Mesenteric fat pad (tissue), 1 donor: ENCODE measurements at regions not wholly inside any gene's neighbourhood (a gene's known extent, or its start where the extent isn't known, plus 50 kb on each side); places are given as distances from the start of the nearest gene placed in this dataset.
"Not testable (repeated sequence)": the region's sequence is repeated elsewhere in the genome, so short reads cannot be mapped to it uniquely, and the experiment has no call there.

Source experiments
- DNase-seq: peaks from one replicate; pipeline ENCODE4 v3.0.0-alpha.2; 2020; ENCODE audit warnings: low spot score
- donor health status: DM: yes; HTN: yes; CAD: no.

- not testable (repeated sequence) for DNase-seq
Measured at GRCh38 chr20:41727681-41728080, 109.5 kb upstream of the CHD6 start.

GRCh38 chr20:41726727-41727126 is 108.5 kb upstream of the CHD6 start:
- DNase-seq, result no peak

DNA sequence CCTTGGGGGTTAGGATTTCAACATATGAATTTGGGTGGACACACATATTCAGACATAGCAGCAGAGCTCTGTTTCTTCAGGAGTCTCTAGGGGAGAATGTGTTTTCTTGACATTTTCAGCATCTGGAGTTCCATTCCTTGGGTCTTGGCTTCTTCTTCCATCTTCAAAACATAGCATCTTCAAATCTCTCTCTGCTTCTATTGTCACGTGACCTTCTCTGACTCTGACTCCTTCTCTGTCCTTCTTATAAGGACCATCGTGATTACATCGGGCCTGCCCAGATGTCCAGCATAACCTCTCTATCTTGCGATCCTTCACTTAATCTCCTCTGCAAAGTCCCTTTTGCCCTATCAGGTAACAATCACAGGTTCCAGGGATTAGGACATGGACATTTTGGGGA is 101.0 kb upstream of the CHD6 start:
- no peak for DNase-seq

GRCh38 chr20:41717483-41717882 is 99.3 kb upstream of the CHD6 start:
- DNase-seq, result no peak

DNA sequence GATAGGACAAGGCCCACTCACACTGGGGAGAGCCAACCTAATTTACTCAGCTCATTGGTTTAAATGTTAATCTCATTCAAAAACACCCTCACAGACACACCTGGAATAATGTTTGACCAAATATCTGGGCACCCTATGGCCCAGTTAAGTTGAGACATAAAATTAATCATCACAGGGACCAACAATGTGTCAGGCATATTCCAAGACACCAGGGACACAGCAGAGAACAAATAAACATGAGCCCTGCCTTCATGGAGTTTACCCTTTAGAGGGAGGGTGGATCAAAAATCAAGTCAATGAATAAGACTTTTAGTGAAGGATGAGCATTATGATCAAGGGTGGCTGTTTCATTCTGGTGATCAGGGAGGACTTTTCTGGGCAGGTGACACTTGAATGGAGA is 98.7 kb upstream of the CHD6 start:
- DNase-seq, result no peak

DNA sequence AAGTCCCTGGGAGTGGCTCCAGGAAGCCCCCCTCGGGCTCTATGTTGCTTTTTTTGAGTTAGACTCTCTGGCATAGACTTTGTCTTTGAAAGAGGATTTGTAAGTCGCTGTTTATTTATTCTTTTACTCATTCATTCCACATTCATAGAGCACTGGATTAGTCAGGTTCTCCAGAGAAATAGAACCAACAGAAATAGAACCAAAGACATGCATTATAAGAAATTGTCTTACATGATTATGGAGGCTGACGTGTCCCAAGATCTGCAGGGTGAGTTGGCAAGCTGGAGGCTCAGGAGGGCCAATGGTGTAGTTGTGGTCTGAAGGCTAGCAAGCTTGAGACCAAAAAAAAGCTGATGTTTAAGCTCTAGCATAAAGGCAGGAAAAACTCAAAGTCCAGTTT is 98.3 kb upstream of the CHD6 start:
- DNase-seq, result no peak

GRCh38 chr20:41715526-41715925 is 97.3 kb upstream of the CHD6 start:
- DNase-seq, result no peak

DNA sequence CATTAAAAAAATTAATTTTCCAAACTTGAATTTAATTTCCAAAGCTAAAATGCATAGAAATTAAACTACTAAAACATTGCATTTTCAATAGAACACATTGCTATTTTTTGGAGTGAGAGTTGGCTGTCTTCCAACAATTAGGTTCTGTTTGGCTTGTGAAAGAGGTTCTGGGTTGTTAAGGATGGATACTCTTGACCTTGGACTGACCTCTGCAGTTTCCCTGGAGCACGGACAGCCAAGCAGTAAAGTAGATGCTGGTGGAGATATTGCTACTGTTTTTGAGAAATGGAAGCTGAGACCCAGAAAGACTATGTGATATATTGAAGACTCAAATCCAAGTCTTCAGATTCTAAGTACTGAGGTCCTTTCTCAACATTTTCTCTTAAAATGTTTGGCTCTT is 95.9 kb upstream of the CHD6 start:
- DNase-seq, result no peak

GRCh38 chr20:41704896-41705295 is 86.7 kb upstream of the CHD6 start:
- DNase-seq, result no peak

- no peak for DNase-seq
Measured at GRCh38 chr20:41702647-41703046, 84.5 kb upstream of the CHD6 start.

DNA sequence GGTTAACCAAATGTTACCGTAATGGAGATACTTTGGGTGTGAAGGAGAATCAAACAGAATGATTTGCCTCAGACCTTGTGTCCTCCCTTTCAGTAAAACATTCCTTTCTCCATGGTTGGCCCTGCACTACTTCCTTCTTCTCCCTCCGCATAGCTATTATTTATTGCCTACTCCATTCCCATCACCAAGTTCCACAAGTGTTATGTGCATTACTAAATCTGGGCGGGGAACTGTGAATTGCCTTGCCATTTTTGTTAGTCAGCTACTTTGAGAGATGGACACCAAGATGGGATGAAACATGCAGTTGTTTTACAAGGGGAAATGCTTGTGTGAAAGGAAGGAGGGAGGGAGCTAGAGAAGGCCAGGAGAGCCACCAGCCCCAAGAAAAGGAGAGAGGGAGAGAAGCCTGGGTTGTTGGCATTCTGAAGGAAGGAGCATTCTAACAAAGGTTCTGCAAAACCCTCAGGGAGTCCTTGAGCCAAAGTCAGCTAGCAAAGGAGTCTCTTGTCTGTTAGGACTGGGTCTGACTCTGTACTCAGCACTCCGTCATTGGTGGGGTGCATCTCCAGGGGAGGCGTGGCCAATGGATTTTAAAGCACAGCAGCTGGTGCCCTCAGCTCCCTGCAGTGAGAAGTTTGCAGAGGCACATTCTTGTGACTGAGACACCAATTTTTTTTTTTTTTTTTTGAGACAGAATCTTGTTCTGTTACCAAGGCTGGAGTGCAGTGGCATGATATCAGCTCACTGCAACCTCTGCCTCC is 83.6 kb upstream of the CHD6 start:
- no peak for DNase-seq

GRCh38 chr20:41699673-41700072 is 81.5 kb upstream of the CHD6 start:
- DNase-seq, result not testable (repeated sequence)

GRCh38 chr20:41697861-41698559 is 79.8 kb upstream of the CHD6 start:
- no peak for DNase-seq

DNA sequence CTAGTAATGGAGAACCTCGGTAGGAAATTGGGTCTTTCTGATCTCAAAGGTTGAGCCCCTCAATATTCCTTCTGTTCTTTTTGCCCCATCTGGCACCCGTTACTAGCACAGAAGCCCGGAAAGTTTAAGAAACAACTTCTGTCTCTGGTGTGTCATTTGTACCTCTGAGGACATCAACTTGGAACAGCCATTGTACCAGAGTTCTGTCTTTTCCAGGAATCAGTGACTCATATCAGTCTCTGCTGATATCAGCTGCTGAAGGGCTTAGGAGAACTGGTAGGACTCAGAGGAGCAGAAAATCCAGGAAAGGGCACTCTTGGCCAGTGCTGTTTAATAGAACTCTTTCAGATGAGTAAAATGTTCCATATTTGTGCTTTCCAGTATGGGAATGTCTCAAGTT is 78.3 kb upstream of the CHD6 start:
- no peak for DNase-seq

GRCh38 chr20:41694796-41695195 is 76.6 kb upstream of the CHD6 start:
- DNase-seq, result no peak

DNA sequence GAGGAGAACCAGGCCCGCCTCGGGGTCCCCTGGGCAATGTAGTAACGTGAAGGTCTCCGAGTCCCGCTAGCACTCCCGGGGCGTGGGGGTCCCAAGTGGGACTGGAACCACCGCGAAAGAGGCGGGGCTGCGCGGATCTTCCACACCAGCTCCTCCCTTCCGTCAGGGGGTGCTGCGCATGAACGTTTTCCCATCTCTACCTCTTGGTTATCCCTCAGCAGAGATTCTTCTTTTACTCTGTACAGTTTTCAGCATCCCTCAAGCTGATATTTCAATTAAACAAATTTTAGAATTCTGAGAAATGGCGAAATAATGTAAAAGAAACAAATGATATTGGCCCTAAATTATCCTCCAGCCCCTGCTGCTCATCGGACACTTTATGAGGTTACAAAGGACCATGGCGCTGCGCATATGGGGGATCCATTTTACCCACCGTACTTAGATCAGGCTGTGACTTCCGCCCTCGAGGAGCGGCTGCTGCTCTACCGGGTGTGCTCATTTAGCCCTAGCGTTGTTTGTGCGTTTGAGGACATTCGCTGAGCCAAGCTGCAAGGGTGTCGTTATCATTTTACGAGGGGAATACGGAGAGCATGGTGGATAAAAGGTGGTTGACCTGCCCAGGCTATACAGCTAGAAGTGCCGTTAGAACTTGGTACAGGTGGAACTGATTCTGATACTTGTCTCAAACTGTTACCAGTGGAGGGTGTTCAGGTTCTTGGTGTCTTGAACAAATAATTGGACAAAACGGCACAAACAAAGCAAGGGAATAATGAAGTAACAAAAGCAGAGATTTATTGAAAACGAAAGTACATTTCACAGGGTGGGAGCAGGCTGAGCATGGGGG is 75.2 kb upstream of the CHD6 start:
- DNase-seq, result peak; percentile 92

DNA sequence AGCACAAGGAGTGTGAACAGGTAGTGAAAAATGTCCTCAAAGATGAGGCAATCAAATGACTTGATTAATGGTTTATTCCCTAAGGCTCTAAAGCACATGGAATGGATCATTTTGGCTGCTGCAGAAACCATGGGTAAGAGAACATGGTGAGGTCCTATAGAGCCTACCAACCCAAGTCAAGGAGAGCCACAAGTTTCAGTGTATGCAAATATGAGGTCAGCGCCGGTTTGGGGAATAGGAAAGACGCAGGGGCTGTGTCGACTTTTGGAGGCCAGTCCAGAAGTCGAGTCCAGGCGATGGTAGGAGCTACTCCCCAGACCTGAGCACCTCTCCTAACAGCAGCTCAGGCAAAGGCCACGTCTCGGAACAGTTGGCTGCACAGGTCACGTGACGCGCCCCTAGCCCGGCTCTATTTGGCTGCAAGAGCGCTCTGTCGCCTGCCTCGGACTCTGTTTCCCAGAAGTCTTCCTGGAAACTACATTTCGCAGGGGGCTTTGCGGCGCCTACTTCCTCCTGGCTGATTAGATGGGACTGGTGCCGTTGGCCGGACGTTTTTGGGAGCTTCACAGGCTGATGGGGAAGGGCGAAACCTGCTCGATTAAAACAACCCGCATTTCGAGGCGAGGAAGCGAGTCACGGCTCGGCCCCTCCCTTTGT is 74.4 kb upstream of the CHD6 start:
- DNase-seq, result peak; percentile 92

DNA sequence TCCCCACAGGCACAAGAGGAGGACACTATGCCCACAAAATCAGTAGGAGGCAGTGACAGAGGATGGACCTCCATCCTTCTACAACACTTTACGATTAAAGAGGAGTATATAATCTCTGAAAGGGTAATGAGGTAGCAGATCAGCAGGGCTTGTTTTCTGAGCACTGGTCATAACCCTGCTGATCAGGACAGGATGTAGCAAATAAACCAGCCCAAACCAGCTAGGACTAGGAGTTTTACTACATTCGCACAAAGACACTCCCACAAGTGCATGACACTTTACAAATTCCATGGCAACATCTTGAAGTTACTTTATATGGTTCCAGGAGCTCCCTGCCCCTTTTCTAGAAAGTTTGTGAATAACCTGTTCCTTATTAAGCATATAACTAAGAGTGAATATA is 73.3 kb upstream of the CHD6 start:
- no peak for DNase-seq

DNA sequence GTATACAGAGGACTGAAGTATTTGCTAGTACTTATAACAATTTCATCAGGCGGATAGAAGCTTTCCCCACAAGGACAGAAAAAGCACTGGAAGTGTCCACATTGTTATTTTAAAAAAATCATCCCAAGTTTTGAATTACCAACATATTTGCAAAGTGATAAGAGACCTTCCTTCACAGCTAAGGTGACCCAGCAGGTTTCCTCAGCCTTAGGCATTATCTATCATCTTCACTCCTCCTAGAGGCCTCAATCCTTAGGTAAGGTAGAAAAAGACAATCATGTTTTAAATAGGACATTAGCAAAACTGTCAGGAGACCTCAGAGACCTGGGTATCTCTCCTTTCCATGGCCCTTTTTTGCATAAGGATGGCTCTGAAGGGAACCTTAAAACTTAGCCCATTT is 72.5 kb upstream of the CHD6 start:
- DNase-seq, result no peak

GRCh38 chr20:41686961-41687360 is 68.8 kb upstream of the CHD6 start:
- no peak for DNase-seq

GRCh38 chr20:41685145-41685544 is 67.0 kb upstream of the CHD6 start:
- DNase-seq, result not testable (repeated sequence)

DNA sequence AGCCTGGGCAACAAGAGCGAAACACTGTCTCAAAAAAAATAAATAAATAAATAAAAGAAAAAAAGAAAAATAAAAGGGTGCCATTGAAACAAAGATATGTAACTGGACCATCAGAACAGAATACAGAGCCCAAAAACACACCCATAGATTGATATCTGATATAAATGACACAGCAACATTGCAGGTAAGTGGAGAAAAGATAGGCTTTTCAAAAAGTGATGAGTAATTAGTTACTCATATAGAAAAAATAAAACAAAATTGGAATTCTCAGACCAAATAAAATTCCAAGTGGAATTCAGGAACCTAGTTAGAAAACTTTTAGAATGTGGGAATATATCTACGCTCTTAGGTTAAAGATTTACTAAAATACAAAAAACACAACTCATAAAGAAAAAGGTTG is 60.6 kb upstream of the CHD6 start:
- DNase-seq, result no peak
